H1 (cell line): ENCODE measurements at regions not wholly inside any gene's neighbourhood (a gene's known extent, or its start where the extent isn't known, plus 50 kb on each side); places are given as distances from the start of the nearest gene placed in this dataset.

Experiments
- CTCF ChIA-PET: fragments of 300-600 bp; sonication (Branson Sonifier 250); formaldehyde crosslinking; loops from one replicate; lab custom pipeline; 2021; ENCODE audit not compliant: partially characterized antibody; lab: Charles Lee
- POLR2A ChIA-PET: fragments of 300-600 bp; sonication (Branson Sonifier 250); formaldehyde crosslinking; loops from one replicate; lab custom pipeline; 2021; ENCODE audit warnings: inconsistent platforms; ENCODE audit not compliant: partially characterized antibody; lab: Charles Lee
- DNase-seq, 2 experiments: peaks; one replicate each; pipeline versions ENCODE4 v3.0.0 to v3.0.0-alpha.2; 2010 to 2022; ENCODE audit warnings: low spot score in 2 of 2, low read depth in 1 of 2, mixed read lengths in 1 of 2
- FAIRE-seq: peaks from 2 replicates; lab custom pipeline; 2011; peaks lifted over from hg19 to GRCh38; lab: Jason Lieb, UNC
- H2AFZ ChIP-seq: 2 replicates; pipeline ENCODE4 v1.8.1; 2012; ENCODE audit warnings: low read length, inconsistent platforms
- H2AK5ac ChIP-seq: 2 replicates; pipeline ENCODE4 v1.6.1; 2013; ENCODE audit warnings: low read depth, low read length
- H2BK120ac ChIP-seq: replicated peaks from 2 replicates; pipeline ENCODE3; 2013; ENCODE audit warnings: low read depth, low read length, inconsistent platforms
- H2BK12ac ChIP-seq: 2 replicates; pipeline ENCODE4 v1.6.1; 2013; ENCODE audit warnings: low read depth, low read length
- H2BK15ac ChIP-seq: 2 replicates; pipeline ENCODE4 v1.6.1; 2013; ENCODE audit warnings: low read length
- H2BK20ac ChIP-seq: 2 replicates; pipeline ENCODE4 v1.6.1; 2013; ENCODE audit warnings: low read length
- H2BK5ac ChIP-seq: 2 replicates; pipeline ENCODE4 v1.6.1; 2013; ENCODE audit warnings: low read depth, low read length
- H3K14ac ChIP-seq: 2 replicates; pipeline ENCODE4 v1.6.1; 2013; ENCODE audit warnings: inconsistent platforms; ENCODE audit not compliant: insufficient read length
- H3K18ac ChIP-seq: 2 replicates; pipeline ENCODE4 v1.6.1; 2013; ENCODE audit warnings: low read length; ENCODE audit errors: extremely low read depth
- H3K23ac ChIP-seq: 2 replicates; pipeline ENCODE4 v1.6.1; 2013; ENCODE audit warnings: inconsistent platforms; ENCODE audit not compliant: insufficient read length
- H3K23me2 ChIP-seq: 2 replicates; pipeline ENCODE4 v1.6.1; 2013; ENCODE audit warnings: low read depth, low read length
- H3K27ac ChIP-seq: 2 replicates; pipeline ENCODE4 v1.6.1; 2011; ENCODE audit warnings: low read depth, low read length, inconsistent platforms
- H3K27me3 ChIP-seq, 4 experiments: replicated peaks in 1 of 4; 1 replicate in 1 of 4; 2 replicates in 3 of 4; pipeline versions ENCODE4 v1.6.1 to v1.8.1; 2011 to 2013; ENCODE audit warnings: low read length in 3 of 4, mild to moderate bottlenecking in 3 of 4, inconsistent platforms in 2 of 4, mixed read lengths in 2 of 4, moderate library complexity in 1 of 4; ENCODE audit not compliant: control insufficient read depth in 3 of 4, insufficient read depth in 3 of 4; ENCODE audit errors: extremely low read depth in 1 of 4
- H3K36me3 ChIP-seq, 4 experiments: 2 replicates each; pipeline versions ENCODE4 v1.6.1 to v1.8.1; 2011 to 2013; ENCODE audit warnings: mild to moderate bottlenecking in 4 of 4, low read length in 3 of 4, moderate library complexity in 2 of 4, control low read depth in 1 of 4, inconsistent platforms in 1 of 4; ENCODE audit not compliant: insufficient read depth in 4 of 4, control insufficient read depth in 2 of 4
- H3K4ac ChIP-seq: replicated peaks from 2 replicates; pipeline ENCODE3; 2013; ENCODE audit warnings: low read length, low read depth, mixed read lengths, inconsistent platforms; ENCODE audit not compliant: insufficient read length
- H3K4me1 ChIP-seq, 4 experiments: replicated peaks in 1 of 4; 1 replicate in 1 of 4; 2 replicates in 3 of 4; pipeline versions ENCODE4 v1.6.1 to v1.8.1; 2011 to 2013; ENCODE audit warnings: low read length in 3 of 4, inconsistent platforms in 2 of 4, mixed read lengths in 1 of 4; ENCODE audit not compliant: insufficient read depth in 4 of 4, control insufficient read depth in 3 of 4
- H3K4me2 ChIP-seq, 2 experiments: 2 replicates each; pipeline versions ENCODE4 v1.6.1 to v1.8.1; 2011 to 2013; ENCODE audit warnings: low read depth in 2 of 2, low read length in 2 of 2, control low read depth in 1 of 2, inconsistent platforms in 1 of 2, mild to moderate bottlenecking in 1 of 2; ENCODE audit not compliant: insufficient read depth in 1 of 2
- H3K4me3 ChIP-seq, 4 experiments: fragments of 200-600, 300-600 bp in 1 of 4; sonication (generic), shearing (Covaris generic), sonication (Bioruptor Twin) in 1 of 4; 2 replicates each; pipeline versions ENCODE4 v1.5.1 to v1.8.1; 2011 to 2016; ENCODE audit warnings: low read length in 4 of 4, low read depth in 3 of 4, control low read depth in 2 of 4, inconsistent platforms in 2 of 4, mild to moderate bottlenecking in 2 of 4, mixed read lengths in 1 of 4, moderate library complexity in 1 of 4; ENCODE audit not compliant: insufficient read depth in 2 of 4; ENCODE audit errors: extremely low read depth in 1 of 4
- H3K56ac ChIP-seq: replicated peaks from 2 replicates; pipeline ENCODE3; 2013; ENCODE audit warnings: low read depth, mild to moderate bottlenecking, mixed read lengths, low read length, inconsistent platforms; ENCODE audit not compliant: insufficient read length
- H3K79me1 ChIP-seq: 2 replicates; pipeline ENCODE4 v1.6.1; 2013; ENCODE audit warnings: low read depth, low read length, control low read depth
- H3K79me2 ChIP-seq, 2 experiments: 2 replicates each; pipeline versions ENCODE4 v1.6.1 to v1.8.1; 2012 to 2013; ENCODE audit warnings: low read length in 2 of 2, mild to moderate bottlenecking in 2 of 2, inconsistent platforms in 1 of 2; ENCODE audit not compliant: insufficient read depth in 2 of 2, control insufficient read depth in 1 of 2
- H3K9ac ChIP-seq, 4 experiments: replicated peaks in 1 of 4; 1 replicate in 1 of 4; 2 replicates in 3 of 4; pipeline versions ENCODE4 v1.6.1 to v1.8.1; 2011 to 2013; ENCODE audit warnings: low read depth in 3 of 4, low read length in 3 of 4, control low read depth in 2 of 4, mild to moderate bottlenecking in 2 of 4, moderate library complexity in 2 of 4, inconsistent platforms in 1 of 4; ENCODE audit errors: extremely low read depth in 1 of 4
- H3K9me3 ChIP-seq, 2 experiments: 2 replicates each; pipeline versions ENCODE4 v1.6.1 to v1.8.1; 2012 to 2013; ENCODE audit warnings: mild to moderate bottlenecking in 2 of 2, moderate library complexity in 2 of 2, control low read depth in 1 of 2, inconsistent platforms in 1 of 2, low read depth in 1 of 2, low read length in 1 of 2, mixed read lengths in 1 of 2; ENCODE audit not compliant: insufficient read depth in 2 of 2
- H4K20me1 ChIP-seq, 2 experiments: replicated peaks in 1 of 2; 2 replicates each; pipeline versions ENCODE3 to v1.8.1; 2011 to 2013; ENCODE audit warnings: inconsistent platforms in 2 of 2, low read length in 2 of 2, mild to moderate bottlenecking in 1 of 2; ENCODE audit not compliant: insufficient read depth in 2 of 2, control insufficient read depth in 1 of 2
- H4K5ac ChIP-seq: 2 replicates; pipeline ENCODE4 v1.6.1; 2013; ENCODE audit warnings: low read length, low read depth, mixed read lengths, inconsistent platforms; ENCODE audit not compliant: insufficient read length
- H4K8ac ChIP-seq: 2 replicates; pipeline ENCODE4 v1.8.0; 2013; ENCODE audit warnings: mild to moderate bottlenecking, moderate library complexity, low read length, inconsistent platforms; ENCODE audit not compliant: insufficient read depth; ENCODE audit errors: extremely low read depth
- H4K91ac ChIP-seq: replicated peaks from 2 replicates; pipeline ENCODE3; 2013; ENCODE audit warnings: low read length, mixed read lengths, inconsistent platforms; ENCODE audit not compliant: insufficient read length
- JUN ChIP-seq: IDR thresholded peaks from 2 replicates; pipeline ENCODE4 v1.6.1; 2011; ENCODE audit warnings: low read depth, mild to moderate bottlenecking, improper control_type of control experiment, low read length
- KDM1A ChIP-seq: fragments of 200-600, 300-600 bp; sonication (generic); IDR thresholded peaks from 2 replicates; pipeline ENCODE4 v1.7.1; 2016; ENCODE audit warnings: mild to moderate bottlenecking, low read length, borderline replicate concordance
- SUZ12 ChIP-seq: fragments of 200-600 bp; sonication (generic); IDR thresholded peaks from 2 replicates; pipeline ENCODE4 v1.6.1; 2012; ENCODE audit warnings: mild to moderate bottlenecking, inconsistent platforms, low read length, moderate library complexity, mixed read lengths
- USF2 ChIP-seq: IDR thresholded peaks from 2 replicates; pipeline ENCODE4 v1.6.1; 2011; ENCODE audit warnings: low read length, improper control_type of control experiment
- WGBS, 2 experiments: shearing (Covaris generic) in 1 of 2; methylation state at CpG; one replicate each; pipeline versions ENCODE4 v1.1.6 to v1.1.7; 2013 to 2015; ENCODE audit warnings: low lambda C conversion rate in 2 of 2, mixed read lengths in 2 of 2, inconsistent platforms in 1 of 2, low coverage in 1 of 2, missing lambda C conversion rate in 1 of 2; ENCODE audit not compliant: insufficient replicate concordance in 2 of 2, insufficient coverage in 1 of 2, insufficient read length in 1 of 2; ENCODE audit errors: extremely low coverage in 1 of 2, missing lambda C conversion rate in 1 of 2; 5-methylcytosine and 5-hydroxymethylcytosine counted together
- TF ChIP-seq, protein P1 (sequence below): IDR thresholded peaks from 2 replicates; pipeline ENCODE4 v1.6.1; 2012; ENCODE audit warnings: inconsistent platforms

GRCh38 chr9:108331596-108331995 is 524.2 kb downstream of the ACTL7B start:
- Histone ChIP-seq H3K9me3 (no peaks in the 10 kb centered on the region), H3K14ac (no peak overlapping the region), H2BK5ac (no peak overlapping the region), H2BK12ac (no peak overlapping the region), H3K4me3 (no peak overlapping the region), H3K23me2 (no peaks in the 10 kb centered on the region), H4K20me1 (no peaks in the 10 kb centered on the region), H3K27me3 (no peaks in the 10 kb centered on the region), H4K8ac (no peak overlapping the region), H4K91ac (no peak overlapping the region), H3K56ac (no peak overlapping the region)
- CTCF ChIA-PET, result interaction anchor here (1.2 to 2.6 kb wide), 2 partner anchors 13 to 48 kb away, joined by 3 to 9 read pairs; no protein-coding TSS in a partner anchor
- no peak for DNase-seq
- TF ChIP-seq KDM1A (no peak), JUN (no peak), SUZ12 (no peak), USF2 (no peak)
- TF ChIP-seq, protein P1, sequence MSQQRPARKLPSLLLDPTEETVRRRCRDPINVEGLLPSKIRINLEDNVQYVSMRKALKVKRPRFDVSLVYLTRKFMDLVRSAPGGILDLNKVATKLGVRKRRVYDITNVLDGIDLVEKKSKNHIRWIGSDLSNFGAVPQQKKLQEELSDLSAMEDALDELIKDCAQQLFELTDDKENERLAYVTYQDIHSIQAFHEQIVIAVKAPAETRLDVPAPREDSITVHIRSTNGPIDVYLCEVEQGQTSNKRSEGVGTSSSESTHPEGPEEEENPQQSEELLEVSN, result no peak
- TF ChIP-seq, all 59 proteins: peak for 0
- no peak overlapping the region for H3K4ac ChIP-seq
- no peak overlapping the region for H2BK15ac ChIP-seq
- 96% methylated on average over 2 of the region's 2 CpGs; no CpG with 5 or more reads in 1 of the 2 experiments for WGBS, 2 experiments
- no peak for FAIRE-seq
- H2AFZ ChIP-seq, result no peak overlapping the region
- H4K5ac ChIP-seq, result no peak overlapping the region
- H3K27ac ChIP-seq, result no peak overlapping the region
- H2BK120ac ChIP-seq, result no peak overlapping the region
- no peak overlapping the region for H3K18ac ChIP-seq
- H3K4me2 ChIP-seq, result no peak overlapping the region
- POLR2A ChIA-PET, result no interaction called here
- H2AK5ac ChIP-seq, result no peak overlapping the region
- H2BK20ac ChIP-seq, result no peak overlapping the region
- H3K79me2 ChIP-seq, result no peaks in the 10 kb centered on the region
- H3K23ac ChIP-seq, result no peak overlapping the region
- H3K36me3 ChIP-seq, result no peaks in the 10 kb centered on the region
- H3K79me1 ChIP-seq, result no peaks in the 10 kb centered on the region
- peaks cover 0 to 5% (median 3%) of the 10 kb centered on the region in 4 experiments; a peak in 3 of 7 replicates for H3K4me1 ChIP-seq
- no peak overlapping the region for H3K9ac ChIP-seq
